Stomach smooth muscle (tissue), 2 donors: ENCODE measurements at regions not wholly inside any gene's neighbourhood (a gene's known extent, or its start where the extent isn't known, plus 50 kb on each side); places are given as distances from the start of the nearest gene placed in this dataset.

ENCODE experiments used
- H3K27ac ChIP-seq: one replicate; pipeline ENCODE4 v1.7.0; 2013; ENCODE audit warnings: mild to moderate bottlenecking, low read length, inconsistent platforms
- H3K27me3 ChIP-seq, 2 donors: one replicate each; pipeline ENCODE4 v1.7.0; 2013; ENCODE audit warnings: low read length in 2 of 2; ENCODE audit not compliant: insufficient read depth in 2 of 2, control insufficient read depth in 1 of 2
- H3K36me3 ChIP-seq, 2 donors: one replicate each; pipeline ENCODE4 v1.7.0; 2013; ENCODE audit warnings: low read length in 2 of 2; ENCODE audit not compliant: control insufficient read depth in 2 of 2, insufficient read depth in 2 of 2
- H3K4me1 ChIP-seq: one replicate; pipeline ENCODE4 v1.7.0; 2013; ENCODE audit warnings: low read length; ENCODE audit not compliant: control insufficient read depth, insufficient read depth
- H3K4me3 ChIP-seq, 2 donors: one replicate each; pipeline ENCODE4 v1.7.0; 2013; ENCODE audit warnings: low read length in 2 of 2
- H3K9ac ChIP-seq, 2 donors: one replicate each; pipeline ENCODE4 v1.7.0; 2013; ENCODE audit warnings: low read length in 2 of 2, mild to moderate bottlenecking in 1 of 2
- H3K9me3 ChIP-seq, 2 donors: one replicate each; pipeline ENCODE4 v1.7.0; 2013; ENCODE audit warnings: low read length in 2 of 2; ENCODE audit not compliant: control insufficient read depth in 2 of 2
- donor health status: healthy.
- donor health status: Pancreatic carcinoma.

GRCh38 chr4:108355186-108355901 is 186.6 kb upstream of the LEF1 start:
- no peak overlapping the region for H3K27ac ChIP-seq
- H3K27me3 ChIP-seq = no peaks in the 10 kb centered on the region
- no peak overlapping the region for H3K4me3 ChIP-seq
- H3K36me3 ChIP-seq = no peaks in the 10 kb centered on the region
- no peaks in the 10 kb centered on the region for H3K9me3 ChIP-seq
- H3K4me1 ChIP-seq = peaks cover under 1% of the 10 kb centered on the region
- no peak overlapping the region for H3K9ac ChIP-seq

- no peak overlapping the region for H3K4me3 ChIP-seq
- H3K36me3 ChIP-seq = no peaks in the 10 kb centered on the region
- H3K4me1 ChIP-seq = no peaks in the 10 kb centered on the region
- H3K27me3 ChIP-seq = no peaks in the 10 kb centered on the region
- H3K9ac ChIP-seq = no peak overlapping the region
- H3K27ac ChIP-seq = no peak overlapping the region
- no peaks in the 10 kb centered on the region for H3K9me3 ChIP-seq
Observed at GRCh38 chr4:108352664-108353308, 184.1 kb upstream of the LEF1 start.

- no peaks in the 10 kb centered on the region for H3K9me3 ChIP-seq
- H3K27me3 ChIP-seq = no peaks in the 10 kb centered on the region
- no peaks in the 10 kb centered on the region for H3K4me1 ChIP-seq
- no peak overlapping the region for H3K9ac ChIP-seq
- H3K27ac ChIP-seq = no peak overlapping the region
- H3K4me3 ChIP-seq = no peak overlapping the region
- no peaks in the 10 kb centered on the region for H3K36me3 ChIP-seq
Observed at GRCh38 chr4:108351791-108352190, 183.1 kb upstream of the LEF1 start.

GRCh38 chr4:108350332-108350731 is 181.6 kb upstream of the LEF1 start:
- H3K36me3 ChIP-seq = no peaks in the 10 kb centered on the region
- H3K27ac ChIP-seq = no peak overlapping the region
- H3K9ac ChIP-seq = no peak overlapping the region
- no peaks in the 10 kb centered on the region for H3K27me3 ChIP-seq
- H3K4me3 ChIP-seq = no peak overlapping the region
- no peaks in the 10 kb centered on the region for H3K4me1 ChIP-seq
- H3K9me3 ChIP-seq = no peaks in the 10 kb centered on the region

- Histone ChIP-seq H3K27ac (no peak overlapping the region), H3K36me3 (no peaks in the 10 kb centered on the region), H3K9me3 (no peaks in the 10 kb centered on the region), H3K9ac (no peak overlapping the region), H3K27me3 (no peaks in the 10 kb centered on the region), H3K4me1 (no peaks in the 10 kb centered on the region), H3K4me3 (no peak overlapping the region)
Observed at GRCh38 chr4:108346818-108347210, 178.1 kb upstream of the LEF1 start.

- Histone ChIP-seq H3K36me3 (no peaks in the 10 kb centered on the region), H3K27ac (no peak overlapping the region), H3K4me1 (no peaks in the 10 kb centered on the region), H3K4me3 (no peak overlapping the region), H3K27me3 (no peaks in the 10 kb centered on the region), H3K9me3 (no peaks in the 10 kb centered on the region), H3K9ac (no peak overlapping the region)
Observed at GRCh38 chr4:108345862-108346817, 177.4 kb upstream of the LEF1 start.

- Histone ChIP-seq H3K27me3 (no peaks in the 10 kb centered on the region), H3K4me3 (no peak overlapping the region), H3K9me3 (no peaks in the 10 kb centered on the region), H3K9ac (no peak overlapping the region), H3K27ac (no peak overlapping the region), H3K4me1 (no peaks in the 10 kb centered on the region), H3K36me3 (no peaks in the 10 kb centered on the region)
Observed at GRCh38 chr4:108342325-108342970, 173.7 kb upstream of the LEF1 start.

GRCh38 chr4:108337923-108338322 is 169.2 kb upstream of the LEF1 start:
- H3K36me3 ChIP-seq = no peaks in the 10 kb centered on the region
- no peaks in the 10 kb centered on the region for H3K9me3 ChIP-seq
- no peak overlapping the region for H3K9ac ChIP-seq
- no peaks in the 10 kb centered on the region for H3K4me1 ChIP-seq
- no peak overlapping the region for H3K27ac ChIP-seq
- no peak overlapping the region for H3K4me3 ChIP-seq
- H3K27me3 ChIP-seq = no peaks in the 10 kb centered on the region

- H3K4me1 ChIP-seq = no peaks in the 10 kb centered on the region
- no peak overlapping the region for H3K9ac ChIP-seq
- H3K36me3 ChIP-seq = no peaks in the 10 kb centered on the region
- no peak overlapping the region for H3K27ac ChIP-seq
- no peak overlapping the region for H3K4me3 ChIP-seq
- peaks cover 0 to 4% of the 10 kb centered on the region in 2 donors for H3K27me3 ChIP-seq
- no peaks in the 10 kb centered on the region for H3K9me3 ChIP-seq
Observed at GRCh38 chr4:108336076-108336475, 167.3 kb upstream of the LEF1 start.

- Histone ChIP-seq H3K9me3 (no peaks in the 10 kb centered on the region), H3K27me3 (peaks cover 0 to 4% of the 10 kb centered on the region in 2 donors), H3K36me3 (no peaks in the 10 kb centered on the region), H3K27ac (no peak overlapping the region), H3K4me3 (no peak overlapping the region), H3K9ac (no peak overlapping the region), H3K4me1 (no peaks in the 10 kb centered on the region)
Observed at GRCh38 chr4:108335081-108335480, 166.3 kb upstream of the LEF1 start.
